ENCODE measurements at regions not wholly inside any gene's neighbourhood (a gene's known extent, or its start where the extent isn't known, plus 50 kb on each side); places are given as distances from the start of the nearest gene placed in this dataset.

GRCh38 chr10:10680496-10680895 is 337.2 kb upstream of the CELF2 start:
- Histone ChIP-seq H3K79me2 (ENCODE audit: control insufficient read depth, insufficient read depth, low read length) (no peaks in the 10 kb centered on the region), H4K20me1 (ENCODE audit: control insufficient read depth, insufficient read depth) (no peaks in the 10 kb centered on the region), H3K4me1 (ENCODE audit: control insufficient read depth, insufficient read depth, low read length) (0 out of 2 replicates have a peak, but pooled peaks cover 5% of the 10 kb centered on the region), H3K9me3 (replicated peaks; ENCODE audit: control insufficient read depth, insufficient read depth, low read length) (no peaks in the 10 kb centered on the region; the same call in 2 of the 3 replicates), H2AFZ (ENCODE audit: control insufficient read depth, low read depth, low read length) (no peak overlapping the region), H3K36me3 (ENCODE audit: control insufficient read depth in 2 of 2, insufficient read depth in 2 of 2, low read length in 1 of 2) (no peaks in the 10 kb centered on the region), H3K4me3 (no peak overlapping the region), H3K9ac (ENCODE audit: control insufficient read depth, insufficient read depth, low read length) (no peak overlapping the region), H3K4me2 (ENCODE audit: control insufficient read depth, insufficient read depth) (no peak overlapping the region), H3K27me3 (replicated peaks in 1 of 2; ENCODE audit: control insufficient read depth in 2 of 2, insufficient read depth in 2 of 2, low read length in 1 of 2) (no peaks in the 10 kb centered on the region), H3K27ac (ENCODE audit: control insufficient read depth, insufficient read depth) (no peak overlapping the region)
- ChIA-PET CTCF (no interaction called here), RAD21 (ENCODE audit: unreplicated experiment) (no interaction called here), POLR2A (no interaction called here), SMC1A (ENCODE audit: uncharacterized antibody, unreplicated experiment) (no interaction called here)
- no peak for TF ChIP-seq SRF (IDR thresholded peaks at IDR 0.05; ENCODE audit: low read depth in 2 of 2, low read length in 2 of 2)
- no peak for TF ChIP-seq ZNF274 (IDR thresholded peaks at IDR 0.05; ENCODE audit: insufficient read depth, insufficient read length)
- no peak for TF ChIP-seq IRF4 (IDR thresholded peaks at IDR 0.05; ENCODE audit: low read depth, low read length)
- TF ChIP-seq JUND (IDR thresholded peaks at IDR 0.05; ENCODE audit: low read depth, low read length), result no peak
- no peak for TF ChIP-seq MEF2B (IDR thresholded peaks at IDR 0.05; ENCODE audit: partially characterized antibody, poor library complexity, severe bottlenecking)
- in situ Hi-C loops (cut with MboI), result no loop called here
- no peak for ATAC-seq
- DNase-seq (ENCODE audit: low read depth, low spot score), result no peak
- no TSS peak for BruUV-seq (replicated peaks)
- 1% methylated on average over 5 of the region's 5 CpGs for WGBS (ENCODE audit: insufficient coverage, insufficient replicate concordance, low lambda C conversion rate, missing lambda C conversion rate)
- no peak for FAIRE-seq
- intact Hi-C loops (cut with micrococcal nuclease; ENCODE audit: unreplicated experiment), result no loop called here

GRCh38 chr10:10684972-10685371 is 332.7 kb upstream of the CELF2 start:
- no peaks in the 10 kb centered on the region for H3K79me2 ChIP-seq (ENCODE audit: control insufficient read depth, insufficient read depth, low read length)
- H3K9ac ChIP-seq (ENCODE audit: control insufficient read depth, insufficient read depth, low read length), result no peak overlapping the region
- H3K4me3 ChIP-seq, result no peak overlapping the region
- DNase-seq (ENCODE audit: low read depth, low spot score) (no peak), ATAC-seq (no peak), FAIRE-seq (no peak)
- ChIA-PET RAD21 (ENCODE audit: unreplicated experiment) (interaction anchor here (1.4 kb wide), 1 partner anchor 9 kb away, joined by 3 read pairs; no protein-coding TSS in a partner anchor), POLR2A (no interaction called here), SMC1A (ENCODE audit: uncharacterized antibody, unreplicated experiment) (no interaction called here), CTCF (no interaction called here)
- H2AFZ ChIP-seq (ENCODE audit: control insufficient read depth, low read depth, low read length), result no peak overlapping the region; the same call in 1 of the 2 replicates
- no TSS peak for BruUV-seq (replicated peaks)
- TF ChIP-seq MXI1 (IDR thresholded peaks at IDR 0.05; ENCODE audit: low read depth, low read length), result no peak
- TF ChIP-seq RFX5 (IDR thresholded peaks at IDR 0.05; ENCODE audit: low read depth, low read length), result no peak
- TF ChIP-seq RUNX3 (IDR thresholded peaks at IDR 0.05; ENCODE audit: low read length), result no peak
- no peak for TF ChIP-seq KAT2A (conservative IDR thresholded peaks at IDR 0.05; ENCODE audit: control insufficient read depth, low read depth, low read length)
- TF ChIP-seq BMI1 (IDR thresholded peaks at IDR 0.05; ENCODE audit: borderline replicate concordance), result no peak
- TF ChIP-seq KLF5 (IDR thresholded peaks at IDR 0.05; ENCODE audit: partially characterized antibody), result no peak
- TF ChIP-seq ZNF384 (IDR thresholded peaks at IDR 0.05; ENCODE audit: borderline replicate concordance, low read depth, low read length), result no peak
- no peak for TF ChIP-seq CBX5 (IDR thresholded peaks at IDR 0.05; ENCODE audit: low read depth)
- no peak for TF ChIP-seq BACH1 (IDR thresholded peaks at IDR 0.05; ENCODE audit: borderline replicate concordance)
- no peak for TF ChIP-seq IRF3 (IDR thresholded peaks at IDR 0.05)
- no peak for TF ChIP-seq NBN (IDR thresholded peaks at IDR 0.05)
- no peak for TF ChIP-seq SUPT20H (IDR thresholded peaks at IDR 0.05; ENCODE audit: borderline replicate concordance, control insufficient read depth, low read depth, low read length)
- TF ChIP-seq RBBP5 (conservative IDR thresholded peaks at IDR 0.05), result no peak
- intact Hi-C loops (cut with micrococcal nuclease; ENCODE audit: unreplicated experiment) (no loop called here), in situ Hi-C loops (cut with MboI) (no loop called here)
- H3K9me3 ChIP-seq (replicated peaks; ENCODE audit: control insufficient read depth, insufficient read depth, low read length), result peaks cover 1% of the 10 kb centered on the region; the same call in 2 of the 3 replicates
- 0 out of 2 replicates have a peak, but pooled peaks cover 4% of the 10 kb centered on the region for H3K4me1 ChIP-seq (ENCODE audit: control insufficient read depth, insufficient read depth, low read length)
- no peak overlapping the region for H3K27ac ChIP-seq (ENCODE audit: control insufficient read depth, insufficient read depth)
- H3K4me2 ChIP-seq (ENCODE audit: control insufficient read depth, insufficient read depth), result 0 out of 2 replicates have a peak overlapping the region, but pooled peaks have one; percentile 22
- H3K36me3 ChIP-seq (ENCODE audit: control insufficient read depth in 2 of 2, insufficient read depth in 2 of 2, low read length in 1 of 2), result no peaks in the 10 kb centered on the region
- 41% methylated on average over 4 of the region's 4 CpGs for whole genome bisulfite sequencing (ENCODE audit: insufficient coverage, insufficient replicate concordance, low lambda C conversion rate, missing lambda C conversion rate)
- no peaks in the 10 kb centered on the region for H4K20me1 ChIP-seq (ENCODE audit: control insufficient read depth, insufficient read depth)
- no peaks in the 10 kb centered on the region for H3K27me3 ChIP-seq (replicated peaks in 1 of 2; ENCODE audit: control insufficient read depth in 2 of 2, insufficient read depth in 2 of 2, low read length in 1 of 2)
